HL-60 (cell line): ENCODE measurements at regions not wholly inside any gene's neighbourhood (a gene's known extent, or its start where the extent isn't known, plus 50 kb on each side); places are given as distances from the start of the nearest gene placed in this dataset.

ENCODE experiments used
- CTCF ChIP-seq: IDR thresholded peaks from one replicate; pipeline ENCODE4 v1.5.1; 2011; ENCODE audit warnings: low read length, control low read depth, inconsistent platforms; ENCODE audit not compliant: insufficient read depth
- GABPA ChIP-seq: IDR thresholded peaks from 2 replicates; pipeline ENCODE4 v1.6.1; 2012; ENCODE audit warnings: low read depth
- POLR2AphosphoS5 ChIP-seq: IDR thresholded peaks from 2 replicates; pipeline ENCODE4 v1.6.1; 2012; ENCODE audit warnings: low read depth
- SPI1 ChIP-seq: IDR thresholded peaks from 2 replicates; pipeline ENCODE4 v1.6.1; 2012; ENCODE audit warnings: low read depth, mild to moderate bottlenecking, borderline replicate concordance

GRCh38 chr6:164845773-164846172, 463.6 kb downstream of the C6orf118 start:
- TF ChIP-seq CTCF (no peak), POLR2AphosphoS5 (no peak), SPI1 (no peak), GABPA (no peak)
